Peyer's patch (tissue), 4 donors: ENCODE measurements at regions not wholly inside any gene's neighbourhood (a gene's known extent, or its start where the extent isn't known, plus 50 kb on each side); places are given as distances from the start of the nearest gene placed in this dataset.

Experiments used
- POLR2A ChIP-seq, 2 donors: fragments of 450-650 bp; IDR thresholded peaks; one replicate each; pipeline ENCODE4 v1.5.1; 2017; ENCODE audit warnings: antibody characterized with exemption in 2 of 2, mild to moderate bottlenecking in 2 of 2, moderate library complexity in 2 of 2
- TF ChIP-seq, protein P1 (sequence below), 6 experiments: fragments of 450-650 bp in 4 of 6; fragments of 200-600 bp in 2 of 6; sonication (generic) in 1 of 6; IDR thresholded peaks; one replicate each; pipeline ENCODE4 v1.5.1; 2017 to 2019; ENCODE audit warnings: antibody characterized with exemption in 6 of 6, mild to moderate bottlenecking in 3 of 6, moderate library complexity in 1 of 6

DNA sequence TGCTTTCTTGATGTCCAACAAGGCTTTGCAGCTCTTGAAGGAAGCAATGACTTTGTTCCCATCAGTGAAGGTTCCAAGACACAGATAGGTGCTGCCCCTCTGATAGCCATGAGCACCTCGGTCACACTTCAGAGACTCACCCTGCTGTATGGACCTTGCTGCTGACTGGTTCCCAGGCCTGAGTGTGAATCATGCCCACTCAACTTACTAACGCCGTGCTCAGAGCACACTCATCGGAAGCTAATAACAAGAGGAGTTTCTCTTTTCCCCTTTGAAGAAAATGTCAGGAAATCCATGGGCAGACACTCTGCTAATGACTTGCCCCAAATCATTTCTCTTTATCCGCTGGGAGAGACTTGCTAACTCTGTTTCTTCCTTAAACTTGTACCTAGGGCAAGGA is 83.8 kb upstream of the ARL4C start:
- TF ChIP-seq, protein P1, sequence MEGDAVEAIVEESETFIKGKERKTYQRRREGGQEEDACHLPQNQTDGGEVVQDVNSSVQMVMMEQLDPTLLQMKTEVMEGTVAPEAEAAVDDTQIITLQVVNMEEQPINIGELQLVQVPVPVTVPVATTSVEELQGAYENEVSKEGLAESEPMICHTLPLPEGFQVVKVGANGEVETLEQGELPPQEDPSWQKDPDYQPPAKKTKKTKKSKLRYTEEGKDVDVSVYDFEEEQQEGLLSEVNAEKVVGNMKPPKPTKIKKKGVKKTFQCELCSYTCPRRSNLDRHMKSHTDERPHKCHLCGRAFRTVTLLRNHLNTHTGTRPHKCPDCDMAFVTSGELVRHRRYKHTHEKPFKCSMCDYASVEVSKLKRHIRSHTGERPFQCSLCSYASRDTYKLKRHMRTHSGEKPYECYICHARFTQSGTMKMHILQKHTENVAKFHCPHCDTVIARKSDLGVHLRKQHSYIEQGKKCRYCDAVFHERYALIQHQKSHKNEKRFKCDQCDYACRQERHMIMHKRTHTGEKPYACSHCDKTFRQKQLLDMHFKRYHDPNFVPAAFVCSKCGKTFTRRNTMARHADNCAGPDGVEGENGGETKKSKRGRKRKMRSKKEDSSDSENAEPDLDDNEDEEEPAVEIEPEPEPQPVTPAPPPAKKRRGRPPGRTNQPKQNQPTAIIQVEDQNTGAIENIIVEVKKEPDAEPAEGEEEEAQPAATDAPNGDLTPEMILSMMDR (IDR thresholded peaks at IDR 0.05), result no peak
- TF ChIP-seq POLR2A (IDR thresholded peaks at IDR 0.05), result no peak
